RWPE2 (cell line): ENCODE measurements at regions not wholly inside any gene's neighbourhood (a gene's known extent, or its start where the extent isn't known, plus 50 kb on each side); places are given as distances from the start of the nearest gene placed in this dataset.
"Not testable (repeated sequence)": the region's sequence is repeated elsewhere in the genome, so short reads cannot be mapped to it uniquely, and the experiment has no call there.

ENCODE experiments used
- ATAC-seq: fragments of 200-7000 bp; cut with Tn5 transposase; 3 replicates; pipeline ENCODE4 v1.9.1; 2021; ENCODE audit warnings: low read depth
- DNase-seq: peaks from one replicate; pipeline ENCODE4 v3.0.0-alpha.2; 2020; ENCODE audit warnings: low spot score
- H3K27ac ChIP-seq: fragments of 450-650 bp; 2 replicates; pipeline ENCODE4 v1.5.1; 2017; ENCODE audit warnings: mild to moderate bottlenecking; ENCODE audit not compliant: poor library complexity, severe bottlenecking
- H3K27me3 ChIP-seq: fragments of 250-450 bp; sonication (Bioruptor Pico); 2 replicates; pipeline ENCODE4 v1.5.1; 2021; ENCODE audit warnings: mild to moderate bottlenecking, moderate library complexity; ENCODE audit not compliant: insufficient read depth, poor library complexity, severe bottlenecking
- H3K36me3 ChIP-seq: fragments of 250-450 bp; sonication (Bioruptor Pico); 2 replicates; pipeline ENCODE4 v1.5.1; 2020; ENCODE audit warnings: low read depth, mild to moderate bottlenecking, moderate library complexity
- H3K4me1 ChIP-seq: fragments of 250-450 bp; sonication (Bioruptor Pico); 2 replicates; pipeline ENCODE4 v1.5.1; 2021; ENCODE audit warnings: mild to moderate bottlenecking, moderate library complexity; ENCODE audit not compliant: insufficient read depth, poor library complexity, severe bottlenecking
- H3K4me3 ChIP-seq: fragments of 250-450 bp; sonication (Bioruptor Pico); 2 replicates; pipeline ENCODE4 v1.5.1; 2021; ENCODE audit warnings: mild to moderate bottlenecking, moderate library complexity; ENCODE audit not compliant: severe bottlenecking
- H3K9me3 ChIP-seq: fragments of 250-450 bp; sonication (Bioruptor Pico); 2 replicates; pipeline ENCODE4 v1.5.1; 2021; ENCODE audit warnings: mild to moderate bottlenecking, moderate library complexity; ENCODE audit not compliant: severe bottlenecking
- CTCF ChIP-seq: fragments of 450-650 bp; IDR thresholded peaks from one replicate; pipeline ENCODE4 v1.5.1; 2017; ENCODE audit warnings: mild to moderate bottlenecking, moderate library complexity; ENCODE audit not compliant: poor library complexity, severe bottlenecking

- Histone ChIP-seq H3K27me3 (no peaks in the 10 kb centered on the region), H3K36me3 (no peaks in the 10 kb centered on the region), H3K4me1 (no peaks in the 10 kb centered on the region), H3K4me3 (no peak overlapping the region), H3K9me3 (no peaks in the 10 kb centered on the region), H3K27ac (no peak overlapping the region)
- DNase-seq = no peak
- no peak for TF ChIP-seq CTCF
- ATAC-seq = no peak
These were observed 171.3 kb upstream of the NT5E start for GRCh38 chr6:85278466-85279035.

GRCh38 chr6:85276026-85276425, 173.9 kb upstream of the NT5E start:
- H3K4me3 ChIP-seq, H3K9me3 ChIP-seq, H3K27ac ChIP-seq, DNase-seq, H3K4me1 ChIP-seq, ATAC-seq, H3K36me3 ChIP-seq, H3K27me3 ChIP-seq: not testable (repeated sequence)

- Histone ChIP-seq H3K9me3 (no peaks in the 10 kb centered on the region), H3K4me3 (no peak overlapping the region), H3K27me3 (no peaks in the 10 kb centered on the region), H3K4me1 (no peaks in the 10 kb centered on the region), H3K27ac (no peak overlapping the region), H3K36me3 (no peaks in the 10 kb centered on the region)
- DNase-seq = no peak
- TF ChIP-seq CTCF = no peak
- no peak for ATAC-seq
These were observed 174.4 kb upstream of the NT5E start for GRCh38 chr6:85275338-85275985.

- H3K9me3 ChIP-seq = no peaks in the 10 kb centered on the region
- no peak for TF ChIP-seq CTCF
- no peaks in the 10 kb centered on the region for H3K4me1 ChIP-seq
- DNase-seq = no peak
- no peak overlapping the region for H3K4me3 ChIP-seq
- ATAC-seq = peak; percentile 63
- no peaks in the 10 kb centered on the region for H3K27me3 ChIP-seq
- no peaks in the 10 kb centered on the region for H3K36me3 ChIP-seq
- no peak overlapping the region for H3K27ac ChIP-seq
These were observed 176.0 kb upstream of the NT5E start for GRCh38 chr6:85273870-85274269.

- H3K27ac ChIP-seq = no peak overlapping the region
- DNase-seq (no peak), ATAC-seq (no peak)
- no peaks in the 10 kb centered on the region for H3K9me3 ChIP-seq
- H3K4me3 ChIP-seq = no peak overlapping the region
- H3K36me3 ChIP-seq = no peaks in the 10 kb centered on the region
- H3K27me3 ChIP-seq = no peaks in the 10 kb centered on the region
- TF ChIP-seq CTCF = no peak
- H3K4me1 ChIP-seq = no peaks in the 10 kb centered on the region
These were observed 176.8 kb upstream of the NT5E start for GRCh38 chr6:85273046-85273445.
